T1000 (cell line): ENCODE measurements at regions not wholly inside any gene's neighbourhood (a gene's known extent, or its start where the extent isn't known, plus 50 kb on each side); places are given as distances from the start of the nearest gene placed in this dataset.

Experiments
- DNase-seq: peaks from one replicate; lab custom pipeline; 2025; ENCODE audit warnings: mixed read lengths; lab: John Stamatoyannopoulos, UW

DNA sequence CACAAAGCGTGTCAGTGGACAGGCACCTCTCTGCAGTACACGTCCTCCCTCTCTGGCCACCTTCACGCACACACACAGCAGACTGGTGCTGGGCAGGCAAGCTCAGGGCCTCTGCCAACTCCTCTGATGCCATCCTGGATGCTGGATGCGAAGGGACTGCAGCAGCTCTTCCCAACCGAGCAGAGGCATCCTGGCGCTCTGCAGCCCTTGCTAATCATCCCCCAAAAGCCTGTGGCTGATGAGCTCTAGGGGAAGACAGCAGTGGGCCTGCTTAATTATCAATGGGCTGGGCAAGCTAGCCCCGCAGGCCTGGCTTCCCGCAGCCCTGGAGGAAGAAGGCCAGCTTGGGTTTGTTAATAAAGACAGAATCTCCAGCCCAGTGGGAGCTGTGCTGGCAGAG, 71.3 kb upstream of the TEX51 start:
- DNase-seq: no peak

DNA sequence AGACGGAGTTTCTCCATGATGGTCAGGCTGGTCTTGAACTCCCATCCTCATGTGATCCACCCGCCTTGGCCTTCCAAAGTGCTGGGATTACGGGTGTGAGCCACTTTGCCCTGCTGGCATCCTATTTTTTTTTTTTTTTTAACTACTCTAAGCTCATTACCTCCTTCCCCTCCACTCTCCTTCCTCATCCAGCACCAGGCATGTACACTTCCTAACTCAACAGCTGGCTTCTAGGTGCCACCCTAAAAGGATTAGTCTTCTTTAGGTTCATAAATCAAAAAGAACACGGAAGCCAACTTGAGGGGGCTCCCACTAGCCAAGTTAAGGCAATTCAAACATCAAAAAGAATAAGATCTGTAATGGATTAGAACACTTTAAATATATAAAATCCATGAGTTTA, 70.6 kb upstream of the TEX51 start:
- DNase-seq: no peak

- DNase-seq: no peak
Observed at GRCh38 chr2:126828491-126828890, 70.2 kb upstream of the TEX51 start.

- no peak for DNase-seq
Observed at GRCh38 chr2:126831234-126832005, 67.3 kb upstream of the TEX51 start.

GRCh38 chr2:126832014-126832413, 66.7 kb upstream of the TEX51 start:
- DNase-seq: no peak

DNA sequence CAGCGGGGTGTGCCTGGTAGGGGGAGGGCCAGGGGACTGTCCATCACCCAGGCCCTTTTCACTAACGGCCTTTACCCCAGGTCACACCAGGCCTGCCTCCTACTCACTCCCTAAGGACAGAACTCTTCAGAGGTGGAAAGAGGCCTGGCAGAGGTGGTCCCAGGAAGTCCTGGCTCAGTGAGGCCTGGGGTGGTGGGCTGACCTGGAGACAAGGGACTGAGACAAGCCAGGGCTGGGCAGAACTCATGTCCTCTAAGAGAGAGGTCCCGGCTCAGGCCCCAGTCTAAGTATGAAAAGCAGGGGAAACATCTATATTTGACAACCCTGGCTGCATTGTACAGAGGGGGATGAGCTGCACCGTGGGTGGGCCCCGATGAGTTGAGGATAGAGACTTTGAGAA, 65.9 kb upstream of the TEX51 start:
- no peak for DNase-seq

- no peak for DNase-seq
Observed at GRCh38 chr2:126834006-126834659, 64.6 kb upstream of the TEX51 start.

- no peak for DNase-seq
Observed at GRCh38 chr2:126835261-126835660, 63.4 kb upstream of the TEX51 start.

DNA sequence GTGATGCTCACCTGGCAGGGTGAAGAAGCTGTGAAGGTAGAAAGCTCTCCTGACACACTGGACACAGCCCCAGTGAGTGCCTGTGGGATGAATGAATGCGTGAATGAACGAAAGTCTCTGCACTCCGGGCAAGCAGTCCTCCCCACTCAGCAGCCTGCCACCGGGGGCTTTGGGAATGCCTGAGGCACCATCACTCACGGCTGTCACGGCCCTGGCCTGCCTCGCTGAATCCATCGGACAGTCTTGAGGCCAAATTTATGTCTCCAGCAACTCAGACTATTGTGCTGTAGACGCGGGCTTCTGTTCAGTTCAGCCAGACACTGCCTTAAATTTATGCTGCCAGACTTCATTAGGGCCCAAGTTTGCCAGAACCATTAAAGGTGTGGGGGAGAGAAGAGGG, 62.9 kb upstream of the TEX51 start:
- DNase-seq: no peak

DNA sequence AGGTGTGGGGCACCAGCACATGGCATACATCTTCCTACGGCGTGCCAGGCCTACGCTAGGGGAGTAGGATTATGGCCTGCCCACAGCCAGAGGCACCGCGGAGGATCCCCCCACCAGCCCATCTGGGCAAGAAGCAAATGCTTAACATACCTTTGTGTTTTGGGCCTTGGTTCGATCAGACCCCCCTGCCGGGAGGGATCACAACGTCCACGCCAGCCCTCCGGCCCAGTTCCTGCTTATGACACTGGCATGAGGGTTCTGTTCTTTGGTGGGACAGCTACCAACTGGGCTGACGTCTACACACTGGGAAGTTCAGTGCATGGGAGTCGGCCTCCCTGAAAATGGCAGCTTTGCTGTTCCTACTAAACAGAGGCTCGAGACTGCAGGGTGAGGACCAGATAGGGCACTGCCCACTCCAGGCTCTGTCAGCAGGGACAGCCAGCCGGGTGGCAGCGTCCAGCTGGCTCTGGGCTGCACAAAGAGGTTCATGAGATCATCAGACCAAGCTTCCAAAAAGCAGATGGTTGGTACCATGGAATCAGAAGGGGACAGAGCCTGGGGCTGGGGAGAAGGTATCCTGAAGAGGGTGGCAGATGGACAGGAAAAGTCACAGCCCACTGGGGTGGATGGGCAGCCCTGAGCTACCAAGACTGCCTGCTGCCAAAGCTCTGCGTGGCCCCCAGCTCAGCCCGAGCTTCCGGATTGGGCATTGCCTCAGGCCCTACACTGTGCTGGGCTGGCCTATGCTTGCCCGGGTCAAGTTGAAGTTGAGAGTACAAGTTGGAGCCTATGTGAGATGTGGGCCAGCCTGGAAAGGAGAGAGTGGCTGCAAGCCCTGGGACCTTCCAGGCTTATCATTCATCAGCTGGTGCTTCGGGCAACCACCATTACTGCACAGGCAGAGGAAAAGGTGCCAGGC, 61.7 kb upstream of the TEX51 start:
- DNase-seq: no peak

DNA sequence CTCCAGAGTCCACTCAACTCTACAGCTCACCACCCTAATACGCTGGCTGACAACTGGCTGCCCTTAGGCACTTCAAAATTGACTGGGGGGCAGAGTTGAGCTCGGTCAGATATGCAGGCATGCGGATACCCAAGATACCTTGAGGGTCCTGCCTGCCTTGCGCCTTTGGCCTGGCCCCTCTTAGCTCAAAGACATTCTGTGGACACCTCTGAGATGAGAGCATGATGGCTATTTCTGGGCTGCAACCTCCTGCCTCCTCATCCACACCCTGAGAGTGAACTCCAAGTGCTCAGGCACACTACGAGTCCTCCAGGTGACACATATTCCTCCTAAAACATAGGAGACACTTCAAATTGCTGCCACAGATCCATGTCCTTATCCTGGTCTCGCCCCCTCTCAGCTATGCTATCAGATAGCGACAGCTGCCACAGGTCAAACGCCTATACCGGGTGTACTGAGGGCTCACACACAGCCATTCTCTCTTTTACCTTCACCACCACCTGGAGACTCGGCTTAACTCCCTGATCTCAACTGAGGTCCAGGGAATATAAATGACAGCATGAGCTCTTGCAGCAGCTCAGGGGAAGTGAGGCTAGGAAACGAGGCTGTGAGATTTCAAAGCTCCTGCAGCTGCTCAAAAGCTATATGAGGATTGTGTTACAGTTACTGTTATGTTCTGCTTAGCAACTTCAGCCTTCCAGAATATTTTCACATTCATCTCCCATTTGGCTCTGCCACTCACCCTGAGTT, 60.5 kb upstream of the TEX51 start:
- no peak for DNase-seq

DNA sequence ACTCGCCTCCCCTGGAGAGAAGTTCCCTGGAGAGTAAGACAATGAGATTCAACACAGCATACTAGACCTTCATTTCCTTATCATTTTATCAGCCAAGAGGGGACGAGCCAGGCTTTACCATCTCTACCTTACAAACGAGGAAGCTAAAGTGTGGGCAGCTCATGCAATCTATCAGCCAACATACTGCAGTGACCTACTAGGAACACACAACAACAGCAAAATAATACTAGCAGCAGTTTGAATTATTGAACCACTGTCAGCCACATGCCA, 60.0 kb upstream of the TEX51 start:
- no peak for DNase-seq

DNA sequence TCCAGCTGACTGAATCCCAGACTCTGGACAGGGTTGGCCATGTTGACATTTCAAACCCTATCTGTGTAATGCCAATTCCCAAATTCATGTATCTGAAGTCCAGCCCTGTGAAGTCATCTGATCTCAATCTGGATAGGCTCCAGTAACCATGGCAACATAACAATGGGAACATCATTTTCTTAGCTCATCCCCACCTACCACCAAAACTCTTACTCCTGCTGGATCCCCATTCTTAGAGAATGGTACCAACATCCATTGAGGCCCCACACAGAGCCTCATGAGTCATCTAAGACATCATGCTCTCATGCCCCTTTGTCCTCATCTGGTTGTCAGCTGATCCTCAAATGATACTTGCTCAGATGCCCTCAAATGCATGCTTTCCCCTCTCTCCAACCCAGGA, 58.9 kb upstream of the TEX51 start:
- no peak for DNase-seq

GRCh38 chr2:126843081-126843480, 55.6 kb upstream of the TEX51 start:
- DNase-seq: no peak

GRCh38 chr2:126846241-126846640, 52.4 kb upstream of the TEX51 start:
- DNase-seq: no peak
